GM21526 (cell line): ENCODE measurements at regions not wholly inside any gene's neighbourhood (a gene's known extent, or its start where the extent isn't known, plus 50 kb on each side); places are given as distances from the start of the nearest gene placed in this dataset.
"Not testable (repeated sequence)": the region's sequence is repeated elsewhere in the genome, so short reads cannot be mapped to it uniquely, and the experiment has no call there.

Source experiments
- ATAC-seq: cut with Tn5 transposase; IDR thresholded peaks from one replicate; pipeline ENCODE4 v1.9.1; 2021; ENCODE audit warnings: moderate library complexity; ENCODE audit not compliant: unreplicated experiment, low FRiP score

DNA sequence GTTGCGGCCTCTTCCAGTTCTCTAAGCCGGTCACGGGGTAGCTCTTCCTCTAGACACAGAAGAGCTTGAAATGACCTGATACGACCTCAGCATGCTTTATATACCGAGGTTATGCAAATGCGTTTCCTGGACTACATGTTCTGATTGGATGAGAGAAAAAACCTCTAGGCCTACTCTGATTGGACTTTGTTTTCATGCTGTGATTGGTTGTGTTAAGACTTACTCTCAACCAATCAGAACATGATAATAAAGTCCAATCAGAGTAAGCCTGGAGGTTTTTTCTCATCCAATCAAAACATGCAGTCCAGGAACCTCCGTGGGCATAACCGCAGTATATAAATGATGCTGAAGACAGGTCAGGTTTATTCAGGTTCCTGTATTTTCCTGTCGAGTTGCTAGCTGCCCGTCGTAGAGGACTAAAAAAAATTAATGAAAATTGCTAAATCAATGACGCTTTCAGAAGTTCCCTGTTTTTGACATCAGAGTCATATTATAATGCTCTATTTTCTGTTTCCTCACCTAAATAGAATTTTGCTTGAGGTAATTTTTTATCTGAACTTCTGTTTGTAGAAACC is 177.4 kb downstream of the POTEB3 start:
- ATAC-seq = no peak

DNA sequence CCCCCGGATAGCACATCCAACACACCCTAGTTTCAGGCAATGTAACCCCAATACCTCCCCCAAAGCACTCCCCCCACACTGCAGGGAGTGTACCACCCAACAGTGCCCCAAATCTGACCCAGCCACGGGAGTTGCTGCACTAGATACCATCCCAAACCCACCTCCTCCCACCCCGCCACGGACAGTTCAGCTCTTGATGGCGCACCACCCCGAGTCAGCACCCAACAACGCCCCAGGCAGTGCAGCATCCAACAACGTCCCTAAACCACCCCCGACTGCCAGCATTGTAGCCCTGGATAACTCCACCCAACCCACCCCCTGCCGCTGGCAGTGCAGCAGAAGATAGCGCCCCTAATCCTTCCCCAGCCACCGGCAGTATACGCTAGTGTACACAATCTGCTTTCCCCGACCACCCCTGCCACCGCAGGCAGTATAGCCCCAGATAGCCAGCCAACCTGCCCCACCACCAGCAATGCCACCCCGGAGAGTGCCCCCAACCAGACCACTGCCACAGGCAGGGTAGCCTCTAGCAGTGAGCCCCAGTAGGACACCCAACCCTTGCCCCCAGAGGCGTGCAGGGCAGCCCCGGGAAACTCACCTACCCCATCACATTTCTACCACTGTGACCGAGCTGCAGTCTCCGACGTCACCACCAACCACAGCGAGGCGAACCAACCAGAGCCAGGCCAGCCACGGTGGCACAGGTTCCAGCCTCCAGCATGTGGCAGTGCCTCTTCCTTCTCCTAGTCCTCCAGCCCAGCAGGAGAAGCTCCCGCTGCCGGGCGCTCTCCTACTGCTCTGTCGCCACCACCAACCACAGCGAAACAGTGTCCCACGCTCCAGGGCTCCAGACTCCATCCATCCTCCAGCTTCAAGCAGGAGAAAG is 178.1 kb downstream of the POTEB3 start:
- ATAC-seq = no peak

DNA sequence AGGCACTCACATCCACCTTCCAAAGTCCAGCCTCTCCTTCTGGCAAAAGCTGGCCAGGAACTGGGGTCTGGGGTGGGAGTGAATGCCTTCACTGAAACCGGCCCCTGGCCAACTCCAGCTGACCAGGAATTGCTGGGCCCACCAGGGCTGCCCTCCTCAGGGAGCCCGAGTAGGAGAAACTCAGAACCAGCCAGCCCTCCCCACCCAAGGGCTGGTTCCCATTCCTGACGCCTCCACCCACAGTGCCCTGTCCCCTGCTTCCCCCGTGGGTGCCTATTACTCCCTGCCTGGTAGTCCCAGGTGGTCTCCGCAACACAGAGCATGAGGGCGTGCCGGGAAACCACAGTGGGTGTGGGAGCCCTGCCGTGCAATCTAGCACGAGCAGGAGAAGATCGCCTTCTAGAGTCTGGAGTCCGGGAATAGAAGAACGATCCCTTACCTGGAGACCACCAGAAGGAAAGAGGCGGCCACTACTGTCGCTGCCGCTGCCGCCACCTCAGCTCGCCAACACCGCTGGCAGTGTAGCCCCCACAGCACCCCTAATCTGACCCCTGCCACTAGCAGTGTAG is 178.8 kb downstream of the POTEB3 start:
- ATAC-seq = no peak

DNA sequence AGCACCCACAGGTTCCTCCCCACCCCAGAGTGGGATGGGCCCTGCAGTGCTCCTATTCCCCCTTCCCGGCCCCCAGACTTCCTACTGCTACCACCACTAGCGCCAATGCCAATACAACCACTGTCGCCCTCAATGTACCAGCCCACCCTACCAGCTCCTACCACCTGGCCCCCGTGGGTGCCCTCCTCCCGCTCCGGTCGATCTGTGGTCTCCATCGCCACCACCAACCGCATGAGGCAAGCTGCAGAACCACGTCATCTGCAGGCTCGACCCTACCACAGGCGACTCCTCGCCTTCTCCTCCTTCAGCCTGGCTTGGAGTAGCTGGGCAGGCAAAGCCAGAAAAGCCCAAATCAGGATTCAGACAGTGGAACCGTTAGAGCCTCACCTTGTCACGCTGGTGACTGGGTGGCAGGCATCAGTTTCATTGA is 179.3 kb downstream of the POTEB3 start:
- ATAC-seq = no peak

DNA sequence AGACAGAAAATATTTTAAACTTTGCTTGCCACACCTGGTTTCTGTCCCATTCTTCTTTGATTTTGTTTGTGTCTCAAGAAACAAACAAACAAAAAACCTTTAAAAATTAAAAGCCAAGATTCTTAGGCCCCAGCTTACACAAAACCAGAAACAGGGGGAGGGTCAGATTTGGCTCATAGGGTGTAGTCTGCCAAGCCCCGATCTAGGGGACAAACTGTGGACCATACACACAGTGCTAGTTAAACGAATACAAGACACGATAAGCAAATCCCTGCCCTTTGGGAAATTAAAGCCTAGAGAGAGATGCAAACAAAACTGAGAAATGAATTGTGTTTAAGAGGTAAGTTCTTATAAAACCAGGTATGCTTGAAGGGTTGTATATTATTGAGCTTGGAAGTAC is 181.7 kb downstream of the POTEB3 start:
- not testable (repeated sequence) for ATAC-seq

DNA sequence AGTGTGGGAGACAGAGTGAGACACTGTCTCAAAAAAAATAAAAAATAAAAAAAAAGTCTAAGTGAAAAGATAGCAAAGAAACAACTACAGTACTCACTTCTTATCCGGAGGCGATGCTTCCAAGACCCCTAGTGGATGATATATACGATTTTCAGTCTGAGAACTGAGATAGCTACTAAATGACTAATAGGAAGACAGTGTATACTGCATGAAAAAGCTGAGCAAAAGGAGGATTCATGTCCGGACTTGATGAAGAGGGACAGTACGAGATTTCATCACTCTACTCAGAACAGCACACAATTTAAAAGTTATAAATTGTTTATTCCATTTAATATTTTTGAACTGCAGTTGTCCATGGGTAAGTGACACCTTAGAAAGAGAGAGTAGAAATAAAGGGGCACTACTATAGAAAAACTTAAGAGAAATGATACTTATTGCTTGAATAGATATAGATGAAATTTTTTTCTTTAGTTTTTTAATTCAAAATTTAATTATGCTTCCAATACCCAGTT is 190.7 kb downstream of the POTEB3 start:
- not testable (repeated sequence) for ATAC-seq
